NCI-H1694 treated with DMSO at 0.1 percent for 48 hours (cell line): ENCODE measurements at regions not wholly inside any gene's neighbourhood (a gene's known extent, or its start where the extent isn't known, plus 50 kb on each side); places are given as distances from the start of the nearest gene placed in this dataset.

Experiments used
- DNase-seq: peaks from one replicate; lab custom pipeline; 2025; lab: John Stamatoyannopoulos, UW

GRCh38 chr4:121226362-121226761 lies 62.2 kb upstream of the TNIP3 start:
- DNase-seq, result no peak

- DNase-seq, result no peak
These were observed 57.5 kb upstream of the TNIP3 start for GRCh38 chr4:121221608-121222007.

GRCh38 chr4:121221201-121221600 lies 57.1 kb upstream of the TNIP3 start:
- no peak for DNase-seq

- DNase-seq, result no peak
These were observed 56.6 kb upstream of the TNIP3 start for GRCh38 chr4:121220698-121221097.

GRCh38 chr4:121219227-121219626 lies 55.1 kb upstream of the TNIP3 start:
- no peak for DNase-seq

- DNase-seq, result no peak
These were observed 53.2 kb upstream of the TNIP3 start for GRCh38 chr4:121217351-121217750.

GRCh38 chr4:121216461-121216860 lies 52.3 kb upstream of the TNIP3 start:
- no peak for DNase-seq

GRCh38 chr4:121213940-121214339 lies 49.8 kb upstream of the TNIP3 start:
- no peak for DNase-seq
